A673 (cell line): ENCODE measurements at regions not wholly inside any gene's neighbourhood (a gene's known extent, or its start where the extent isn't known, plus 50 kb on each side); places are given as distances from the start of the nearest gene placed in this dataset.
A peak's percentile ranks its signal among the peaks of the same experiment; 100 is the strongest.

Experiments
- BruUV-seq: library from RNA; stranded (reverse); fragments of 400-500 nt; replicated peaks from 2 replicates; lab custom pipeline; 2021; lab: Mats Ljungman, UMichigan
- CTCF ChIA-PET: fragments of 300-600 bp; sonication (Branson Sonifier 250); formaldehyde crosslinking; loops from one replicate; lab custom pipeline; 2022; ENCODE audit warnings: antibody characterized with exemption; lab: Charles Lee
- POLR2A ChIA-PET: fragments of 300-600 bp; sonication (Branson Sonifier 250); formaldehyde crosslinking; loops from one replicate; lab custom pipeline; 2022; ENCODE audit warnings: antibody characterized with exemption; ENCODE audit not compliant: low non-redundant PET; lab: Charles Lee
- DNase-seq: peaks from one replicate; pipeline ENCODE4 v3.0.0-alpha.2; 2015; ENCODE audit warnings: low spot score
- H3K27ac ChIP-seq: fragments of 200-600 bp; sonication (generic); 2 replicates; pipeline ENCODE4 v1.5.1; 2016; ENCODE audit warnings: mixed run types, low read depth, mild to moderate bottlenecking, mixed read lengths, antibody characterized with exemption, low read length; ENCODE audit not compliant: poor library complexity, severe bottlenecking
- H3K27me3 ChIP-seq: fragments of 200-600 bp; sonication (generic); replicated peaks from 2 replicates; pipeline ENCODE4 v1.6.1; 2017; ENCODE audit warnings: mixed run types, low read depth, mild to moderate bottlenecking, mixed read lengths, antibody characterized with exemption, low read length; ENCODE audit not compliant: insufficient read depth, poor library complexity
- H3K36me3 ChIP-seq: fragments of 200-600 bp; sonication (generic); 2 replicates; pipeline ENCODE4 v1.6.1; 2016; ENCODE audit warnings: mixed run types, mild to moderate bottlenecking, mixed read lengths, antibody characterized with exemption, low read length; ENCODE audit not compliant: insufficient read depth, poor library complexity, severe bottlenecking
- H3K4me1 ChIP-seq: fragments of 200-600 bp; sonication (generic); 2 replicates; pipeline ENCODE4 v1.6.1; 2017; ENCODE audit warnings: mixed run types, mild to moderate bottlenecking, mixed read lengths, antibody characterized with exemption, low read length; ENCODE audit not compliant: insufficient read depth, poor library complexity, severe bottlenecking
- H3K4me3 ChIP-seq: fragments of 200-600 bp; sonication (generic); 2 replicates; pipeline ENCODE4 v1.5.1; 2016; ENCODE audit warnings: low read depth, mixed run types, mild to moderate bottlenecking, mixed read lengths, low read length; ENCODE audit not compliant: poor library complexity, severe bottlenecking
- H3K9me3 ChIP-seq: fragments of 200-600 bp; sonication (generic); 2 replicates; pipeline ENCODE4 v1.6.1; 2016; ENCODE audit warnings: mixed run types, low read depth, mild to moderate bottlenecking, mixed read lengths, antibody characterized with exemption, low read length; ENCODE audit not compliant: poor library complexity, severe bottlenecking
- CTCF ChIP-seq: fragments of 300-800, 200-600 bp; sonication (generic); conservative IDR thresholded peaks from 2 replicates; pipeline ENCODE4 v1.5.1; 2017; ENCODE audit warnings: low read depth, mild to moderate bottlenecking, antibody characterized with exemption, low read length, moderate library complexity, mixed read lengths
- EZH2 ChIP-seq: fragments of 200-600 bp; sonication (generic); IDR thresholded peaks from 2 replicates; pipeline ENCODE4 v1.6.1; 2017; ENCODE audit warnings: borderline replicate concordance, low read depth, mild to moderate bottlenecking, mixed read lengths, antibody characterized with exemption, low read length; ENCODE audit not compliant: poor library complexity, severe bottlenecking
- intact Hi-C: fragments of 100-400 bp; cut with micrococcal nuclease; formaldehyde crosslinking; loops from one replicate; pipeline ENCODE4 v1.10.0; 2022; ENCODE audit not compliant: unreplicated experiment

- no peaks in the 10 kb centered on the region for H3K27me3 ChIP-seq
- no peak overlapping the region for H3K4me3 ChIP-seq
- no TSS peak for BruUV-seq
- no peaks in the 10 kb centered on the region for H3K36me3 ChIP-seq
- ChIA-PET POLR2A (no interaction called here), CTCF (no interaction called here)
- no peak for TF ChIP-seq EZH2
- TF ChIP-seq CTCF, result no peak
- peaks cover 4% of the 10 kb centered on the region for H3K4me1 ChIP-seq
- intact Hi-C loops, result no loop called here
- H3K27ac ChIP-seq, result no peak overlapping the region
- no peak for DNase-seq
- no peaks in the 10 kb centered on the region for H3K9me3 ChIP-seq
Observed at GRCh38 chr4:112855058-112855457, 194.4 kb upstream of the ANK2 start.

GRCh38 chr4:112857461-112857860 is 192.0 kb upstream of the ANK2 start:
- peak; percentile 49 for DNase-seq
- intact Hi-C loops, result no loop called here
- POLR2A ChIA-PET, result no interaction called here

GRCh38 chr4:112858751-112859150 is 190.7 kb upstream of the ANK2 start:
- POLR2A ChIA-PET, result no interaction called here

More at GRCh38 chr4:112857461-112857860, 192.0 kb upstream of the ANK2 start:
- H3K4me3 ChIP-seq, result no peak overlapping the region
- H3K36me3 ChIP-seq, result no peaks in the 10 kb centered on the region
- H3K4me1 ChIP-seq, result peaks cover 23% of the 10 kb centered on the region
- H3K27ac ChIP-seq, result no peak overlapping the region
- CTCF ChIA-PET, result no interaction called here
- H3K27me3 ChIP-seq, result no peaks in the 10 kb centered on the region
- no peak for TF ChIP-seq EZH2
- no peak for TF ChIP-seq CTCF
- no TSS peak for BruUV-seq
- H3K9me3 ChIP-seq, result no peaks in the 10 kb centered on the region

More at GRCh38 chr4:112858751-112859150, 190.7 kb upstream of the ANK2 start:
- CTCF ChIA-PET, result no interaction called here
- Histone ChIP-seq H3K36me3 (no peaks in the 10 kb centered on the region), H3K27me3 (no peaks in the 10 kb centered on the region), H3K4me3 (no peak overlapping the region), H3K9me3 (no peaks in the 10 kb centered on the region), H3K4me1 (peaks cover 26% of the 10 kb centered on the region), H3K27ac (no peak overlapping the region)
- intact Hi-C loops, result no loop called here
- no TSS peak for BruUV-seq
- DNase-seq, result no peak
- TF ChIP-seq EZH2, result no peak
- TF ChIP-seq CTCF, result no peak
